Uterus (tissue), 2 donors: ENCODE measurements at regions not wholly inside any gene's neighbourhood (a gene's known extent, or its start where the extent isn't known, plus 50 kb on each side); places are given as distances from the start of the nearest gene placed in this dataset.

Source experiments
- CTCF ChIP-seq, 4 experiments: fragments of 200-600 bp in 2 of 4; fragments of 450-650 bp in 2 of 4; sonication (generic) in 2 of 4; IDR thresholded peaks; one replicate each; pipeline ENCODE4 v1.5.1; 2016 to 2019; ENCODE audit warnings: antibody characterized with exemption in 4 of 4, mild to moderate bottlenecking in 2 of 4, moderate library complexity in 1 of 4
- POLR2A ChIP-seq, 2 donors: fragments of 450-650 bp; IDR thresholded peaks; one replicate each; pipeline ENCODE4 v1.6.1; 2016; ENCODE audit warnings: antibody characterized with exemption in 2 of 2, mild to moderate bottlenecking in 1 of 2, moderate library complexity in 1 of 2

GRCh38 chr12:23450810-23451209, 498.7 kb downstream of the SOX5 start:
- TF ChIP-seq CTCF (IDR thresholded peaks at IDR 0.05) = no peak
- no peak for TF ChIP-seq POLR2A (IDR thresholded peaks at IDR 0.05)
